ENCODE measurements at regions not wholly inside any gene's neighbourhood (a gene's known extent, or its start where the extent isn't known, plus 50 kb on each side); places are given as distances from the start of the nearest gene placed in this dataset.

- no peak for TF ChIP-seq ZNF678 (CRISPR knock-in tag; IDR thresholded peaks at IDR 0.05)
- TF ChIP-seq TAF1 (CRISPR knock-in tag; IDR thresholded peaks at IDR 0.05): no peak
- no peak for TF ChIP-seq MTA3 (CRISPR knock-in tag; IDR thresholded peaks at IDR 0.05)
- no peak for TF ChIP-seq ATF2 (CRISPR knock-in tag; IDR thresholded peaks at IDR 0.05)
- no peak for TF ChIP-seq ADNP (CRISPR knock-in tag; IDR thresholded peaks at IDR 0.05)
- TF ChIP-seq, protein P1, sequence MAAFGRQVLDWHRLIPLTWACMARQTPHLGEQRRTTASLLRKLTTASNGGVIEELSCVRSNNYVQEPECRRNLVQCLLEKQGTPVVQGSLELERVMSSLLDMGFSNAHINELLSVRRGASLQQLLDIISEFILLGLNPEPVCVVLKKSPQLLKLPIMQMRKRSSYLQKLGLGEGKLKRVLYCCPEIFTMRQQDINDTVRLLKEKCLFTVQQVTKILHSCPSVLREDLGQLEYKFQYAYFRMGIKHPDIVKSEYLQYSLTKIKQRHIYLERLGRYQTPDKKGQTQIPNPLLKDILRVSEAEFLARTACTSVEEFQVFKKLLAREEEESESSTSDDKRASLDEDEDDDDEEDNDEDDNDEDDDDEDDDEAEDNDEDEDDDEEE (CRISPR knock-in tag; IDR thresholded peaks at IDR 0.05): no peak
- TF ChIP-seq ZNF616 (CRISPR knock-in tag; IDR thresholded peaks at IDR 0.05; ENCODE audit: low read depth): no peak
- TF ChIP-seq, protein P2, sequence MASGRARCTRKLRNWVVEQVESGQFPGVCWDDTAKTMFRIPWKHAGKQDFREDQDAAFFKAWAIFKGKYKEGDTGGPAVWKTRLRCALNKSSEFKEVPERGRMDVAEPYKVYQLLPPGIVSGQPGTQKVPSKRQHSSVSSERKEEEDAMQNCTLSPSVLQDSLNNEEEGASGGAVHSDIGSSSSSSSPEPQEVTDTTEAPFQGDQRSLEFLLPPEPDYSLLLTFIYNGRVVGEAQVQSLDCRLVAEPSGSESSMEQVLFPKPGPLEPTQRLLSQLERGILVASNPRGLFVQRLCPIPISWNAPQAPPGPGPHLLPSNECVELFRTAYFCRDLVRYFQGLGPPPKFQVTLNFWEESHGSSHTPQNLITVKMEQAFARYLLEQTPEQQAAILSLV (CRISPR knock-in tag; IDR thresholded peaks at IDR 0.05; ENCODE audit: borderline replicate concordance): no peak
- no peak for TF ChIP-seq EZH2 (conservative IDR thresholded peaks at IDR 0.05; ENCODE audit: low read depth, low read length)
These were observed 1084.4 kb upstream of the RBFOX1 start for GRCh38 chr16:6248199-6248598.

All from HepG2 (cell line).